Lower leg skin (tissue), 3 donors: ENCODE measurements at regions not wholly inside any gene's neighbourhood (a gene's known extent, or its start where the extent isn't known, plus 50 kb on each side); places are given as distances from the start of the nearest gene placed in this dataset.

ENCODE experiments used
- CTCF ChIP-seq, 3 donors: fragments of 450-650 bp; IDR thresholded peaks; one replicate each; pipeline ENCODE4 v1.5.1; 2016; ENCODE audit warnings: antibody characterized with exemption in 3 of 3, mild to moderate bottlenecking in 3 of 3, moderate library complexity in 2 of 3
- POLR2A ChIP-seq, 2 donors: fragments of 450-650 bp; IDR thresholded peaks; one replicate each; pipeline ENCODE4 v1.6.1; 2016 to 2017; ENCODE audit warnings: antibody characterized with exemption in 2 of 2, mild to moderate bottlenecking in 1 of 2, moderate library complexity in 1 of 2

- TF ChIP-seq CTCF (IDR thresholded peaks at IDR 0.05): no peak
- TF ChIP-seq POLR2A (IDR thresholded peaks at IDR 0.05): no peak
Measured at GRCh38 chr7:50156706-50157105, 63.7 kb upstream of the ZPBP start.
